ENCODE measurements at regions not wholly inside any gene's neighbourhood (a gene's known extent, or its start where the extent isn't known, plus 50 kb on each side); places are given as distances from the start of the nearest gene placed in this dataset.

GRCh38 chr10:23610626-23611307, 171.9 kb downstream of the OTUD1 start:
- no peak for TF ChIP-seq CTCF (IDR thresholded peaks at IDR 0.05)
- no peak for TF ChIP-seq REST (IDR thresholded peaks at IDR 0.05; ENCODE audit: insufficient read depth in 1 of 2, low read depth in 2 of 2, low read length in 1 of 2)
